ENCODE measurements at regions not wholly inside any gene's neighbourhood (a gene's known extent, or its start where the extent isn't known, plus 50 kb on each side); places are given as distances from the start of the nearest gene placed in this dataset.

DNA sequence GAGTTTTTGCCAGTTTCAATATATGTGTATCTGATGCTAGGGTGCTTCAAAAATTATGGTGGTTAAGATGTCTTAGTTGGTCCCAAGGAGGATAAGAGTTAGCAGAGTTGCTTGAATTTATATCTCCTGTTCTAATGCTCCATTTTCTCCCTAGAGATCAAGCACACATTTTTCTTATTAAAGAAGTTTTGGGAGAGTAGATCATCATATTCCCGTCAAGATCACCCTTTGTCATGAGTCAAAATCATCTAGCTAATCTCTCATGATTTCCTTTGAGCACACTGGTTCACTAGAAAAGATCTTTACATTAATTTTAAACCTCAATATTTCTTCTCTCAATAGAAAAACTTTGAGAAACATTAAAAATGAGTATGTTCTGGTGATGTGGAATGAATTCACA lies 429.9 kb upstream of the SEMA3A start:
- TF ChIP-seq POLR2A (IDR thresholded peaks at IDR 0.05) = no peak
- TF ChIP-seq, protein P1, sequence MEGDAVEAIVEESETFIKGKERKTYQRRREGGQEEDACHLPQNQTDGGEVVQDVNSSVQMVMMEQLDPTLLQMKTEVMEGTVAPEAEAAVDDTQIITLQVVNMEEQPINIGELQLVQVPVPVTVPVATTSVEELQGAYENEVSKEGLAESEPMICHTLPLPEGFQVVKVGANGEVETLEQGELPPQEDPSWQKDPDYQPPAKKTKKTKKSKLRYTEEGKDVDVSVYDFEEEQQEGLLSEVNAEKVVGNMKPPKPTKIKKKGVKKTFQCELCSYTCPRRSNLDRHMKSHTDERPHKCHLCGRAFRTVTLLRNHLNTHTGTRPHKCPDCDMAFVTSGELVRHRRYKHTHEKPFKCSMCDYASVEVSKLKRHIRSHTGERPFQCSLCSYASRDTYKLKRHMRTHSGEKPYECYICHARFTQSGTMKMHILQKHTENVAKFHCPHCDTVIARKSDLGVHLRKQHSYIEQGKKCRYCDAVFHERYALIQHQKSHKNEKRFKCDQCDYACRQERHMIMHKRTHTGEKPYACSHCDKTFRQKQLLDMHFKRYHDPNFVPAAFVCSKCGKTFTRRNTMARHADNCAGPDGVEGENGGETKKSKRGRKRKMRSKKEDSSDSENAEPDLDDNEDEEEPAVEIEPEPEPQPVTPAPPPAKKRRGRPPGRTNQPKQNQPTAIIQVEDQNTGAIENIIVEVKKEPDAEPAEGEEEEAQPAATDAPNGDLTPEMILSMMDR (IDR thresholded peaks at IDR 0.05) = no peak
